HG02678 (cell line): ENCODE measurements at regions not wholly inside any gene's neighbourhood (a gene's known extent, or its start where the extent isn't known, plus 50 kb on each side); places are given as distances from the start of the nearest gene placed in this dataset.

Experiments used
- ATAC-seq: cut with Tn5 transposase; IDR thresholded peaks from one replicate; pipeline ENCODE4 v1.9.1; 2021; ENCODE audit warnings: mild to moderate bottlenecking, moderate library complexity; ENCODE audit not compliant: unreplicated experiment

- no peak for ATAC-seq
Measured at GRCh38 chr2:225097035-225097434, 54.8 kb upstream of the DOCK10 start.
